Smooth muscle cell (in vitro differentiated cells): ENCODE measurements at regions not wholly inside any gene's neighbourhood (a gene's known extent, or its start where the extent isn't known, plus 50 kb on each side); places are given as distances from the start of the nearest gene placed in this dataset.

Experiments
- DNase-seq: peaks from one replicate; lab custom pipeline; 2025; ENCODE audit not compliant: unreplicated experiment; lab: John Stamatoyannopoulos, UW
- H2AFZ ChIP-seq: fragments of 200-600 bp; sonication (generic); 2 replicates; pipeline ENCODE4 v1.6.0; 2016; ENCODE audit warnings: antibody characterized with exemption, low read depth, mild to moderate bottlenecking
- H3F3A ChIP-seq: fragments of 200-600 bp; sonication (generic); 2 replicates; pipeline ENCODE4 v1.6.0; 2017; ENCODE audit warnings: antibody characterized with exemption, low read depth
- H3K27ac ChIP-seq: fragments of 200-600 bp; sonication (generic); 2 replicates; pipeline ENCODE4 v1.5.1; 2016; ENCODE audit warnings: low read depth, mild to moderate bottlenecking
- H3K27me3 ChIP-seq: fragments of 200-600 bp; sonication (generic); 2 replicates; pipeline ENCODE4 v1.6.1; 2016; ENCODE audit warnings: low read depth, mild to moderate bottlenecking
- H3K36me3 ChIP-seq: fragments of 200-600 bp; sonication (generic); 2 replicates; pipeline ENCODE4 v1.5.1; 2016; ENCODE audit warnings: low read depth
- H3K4me1 ChIP-seq: fragments of 200-600 bp; sonication (generic); 2 replicates; pipeline ENCODE4 v1.5.1; 2016; ENCODE audit warnings: low read depth
- H3K4me2 ChIP-seq: fragments of 200-600 bp; sonication (generic); 2 replicates; pipeline ENCODE4 v1.6.0; 2016; ENCODE audit warnings: mild to moderate bottlenecking
- H3K4me3 ChIP-seq: fragments of 200-600 bp; sonication (generic); 2 replicates; pipeline ENCODE4 v1.5.1; 2016; ENCODE audit warnings: mild to moderate bottlenecking
- H3K79me2 ChIP-seq: fragments of 200-600 bp; sonication (generic); 2 replicates; pipeline ENCODE4 v1.6.0; 2016; ENCODE audit warnings: low read depth, mild to moderate bottlenecking
- H3K9ac ChIP-seq: fragments of 200-600 bp; sonication (generic); 2 replicates; pipeline ENCODE4 v1.6.0; 2016; ENCODE audit warnings: low read depth
- H3K9me3 ChIP-seq: fragments of 200-600 bp; sonication (generic); replicated peaks from 2 replicates; pipeline ENCODE4 v1.5.1; 2016; ENCODE audit warnings: low read depth
- H4K20me1 ChIP-seq: fragments of 200-600 bp; sonication (generic); 2 replicates; pipeline ENCODE4 v1.6.0; 2016; ENCODE audit warnings: low read depth
- WGBS: methylation state at CpG from one replicate; pipeline ENCODE4 v1.1.7; 2016; ENCODE audit warnings: low lambda C conversion rate; 5-methylcytosine and 5-hydroxymethylcytosine counted together
- TF ChIP-seq, protein P1 (sequence below): fragments of 200-600 bp; sonication (generic); IDR thresholded peaks from 2 replicates; pipeline ENCODE4 v1.5.1; 2017; ENCODE audit warnings: borderline replicate concordance, mild to moderate bottlenecking, antibody characterized with exemption; ENCODE audit not compliant: insufficient read depth, poor library complexity, severe bottlenecking

DNA sequence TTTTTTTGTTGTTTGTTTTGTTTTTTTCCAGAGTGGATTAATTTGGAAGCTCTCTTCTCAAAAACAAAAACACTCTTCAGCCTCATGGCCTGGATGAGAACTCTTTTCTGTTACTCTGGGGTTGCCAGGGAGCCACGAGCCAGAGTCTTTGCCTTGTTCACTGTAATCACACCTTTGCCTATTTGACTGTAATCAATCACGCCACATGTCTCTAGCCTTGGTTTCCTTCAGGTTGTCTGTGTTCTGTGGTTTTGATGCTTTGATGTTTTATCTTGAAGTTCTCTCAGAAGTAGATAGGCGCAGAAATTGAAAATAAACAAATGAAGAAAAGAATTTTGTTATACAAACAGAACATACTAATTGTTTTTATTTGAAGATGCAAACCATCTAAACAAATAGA is 62.3 kb upstream of the IGF1R start:
- H3K4me1 ChIP-seq: peaks cover 2% of the 10 kb centered on the region
- no peak for DNase-seq
- no peaks in the 10 kb centered on the region for H3K36me3 ChIP-seq
- H3F3A ChIP-seq: no peaks in the 10 kb centered on the region
- H4K20me1 ChIP-seq: no peaks in the 10 kb centered on the region
- H3K27me3 ChIP-seq: no peaks in the 10 kb centered on the region
- H3K27ac ChIP-seq: no peak overlapping the region
- H3K4me3 ChIP-seq: no peak overlapping the region
- H2AFZ ChIP-seq: peak overlapping the region; percentile 11
- H3K9ac ChIP-seq: no peak overlapping the region
- no peaks in the 10 kb centered on the region for H3K9me3 ChIP-seq
- H3K79me2 ChIP-seq: no peaks in the 10 kb centered on the region
- no peak overlapping the region for H3K4me2 ChIP-seq
- WGBS: 54% methylated on average over 3 of the region's 3 CpGs
- TF ChIP-seq, protein P1, sequence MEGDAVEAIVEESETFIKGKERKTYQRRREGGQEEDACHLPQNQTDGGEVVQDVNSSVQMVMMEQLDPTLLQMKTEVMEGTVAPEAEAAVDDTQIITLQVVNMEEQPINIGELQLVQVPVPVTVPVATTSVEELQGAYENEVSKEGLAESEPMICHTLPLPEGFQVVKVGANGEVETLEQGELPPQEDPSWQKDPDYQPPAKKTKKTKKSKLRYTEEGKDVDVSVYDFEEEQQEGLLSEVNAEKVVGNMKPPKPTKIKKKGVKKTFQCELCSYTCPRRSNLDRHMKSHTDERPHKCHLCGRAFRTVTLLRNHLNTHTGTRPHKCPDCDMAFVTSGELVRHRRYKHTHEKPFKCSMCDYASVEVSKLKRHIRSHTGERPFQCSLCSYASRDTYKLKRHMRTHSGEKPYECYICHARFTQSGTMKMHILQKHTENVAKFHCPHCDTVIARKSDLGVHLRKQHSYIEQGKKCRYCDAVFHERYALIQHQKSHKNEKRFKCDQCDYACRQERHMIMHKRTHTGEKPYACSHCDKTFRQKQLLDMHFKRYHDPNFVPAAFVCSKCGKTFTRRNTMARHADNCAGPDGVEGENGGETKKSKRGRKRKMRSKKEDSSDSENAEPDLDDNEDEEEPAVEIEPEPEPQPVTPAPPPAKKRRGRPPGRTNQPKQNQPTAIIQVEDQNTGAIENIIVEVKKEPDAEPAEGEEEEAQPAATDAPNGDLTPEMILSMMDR: no peak

DNA sequence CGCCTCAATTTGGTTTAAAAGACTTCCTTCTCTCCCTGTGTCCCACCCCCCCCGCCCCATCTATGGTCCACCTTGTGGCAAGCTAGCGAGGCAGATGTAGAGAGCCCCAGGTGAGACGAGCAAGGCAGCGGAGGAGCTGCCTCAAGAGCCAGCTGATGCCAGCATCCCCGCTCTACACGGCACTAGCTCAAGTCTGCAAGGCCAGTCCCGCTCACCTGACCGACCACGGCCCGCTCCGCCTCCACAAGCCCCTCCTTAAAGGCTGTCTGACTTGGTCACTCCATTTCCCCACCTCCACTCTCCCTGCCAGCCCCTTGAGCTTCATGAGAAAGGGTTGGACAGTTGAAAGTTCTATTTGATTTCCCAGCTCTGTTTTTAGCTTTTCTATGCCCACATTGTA is 56.2 kb upstream of the IGF1R start:
- no peak overlapping the region for H3K4me2 ChIP-seq
- no peaks in the 10 kb centered on the region for H3K4me1 ChIP-seq
- TF ChIP-seq, protein P1: no peak
- H3K27me3 ChIP-seq: peaks cover 4% of the 10 kb centered on the region
- H3K27ac ChIP-seq: no peak overlapping the region
- no peaks in the 10 kb centered on the region for H3K9me3 ChIP-seq
- no peaks in the 10 kb centered on the region for H3K36me3 ChIP-seq
- H4K20me1 ChIP-seq: no peaks in the 10 kb centered on the region
- DNase-seq: no peak
- no peak overlapping the region for H2AFZ ChIP-seq
- WGBS: 86% methylated on average over 6 of the region's 12 CpGs
- no peaks in the 10 kb centered on the region for H3F3A ChIP-seq
- no peak overlapping the region for H3K9ac ChIP-seq
- H3K79me2 ChIP-seq: no peaks in the 10 kb centered on the region
- no peak overlapping the region for H3K4me3 ChIP-seq

- 84% methylated on average over 4 of the region's 4 CpGs for WGBS
- H3K9ac ChIP-seq: no peak overlapping the region
- DNase-seq: no peak
Observed at GRCh38 chr15:98596131-98596530, 52.2 kb upstream of the IGF1R start.

DNA sequence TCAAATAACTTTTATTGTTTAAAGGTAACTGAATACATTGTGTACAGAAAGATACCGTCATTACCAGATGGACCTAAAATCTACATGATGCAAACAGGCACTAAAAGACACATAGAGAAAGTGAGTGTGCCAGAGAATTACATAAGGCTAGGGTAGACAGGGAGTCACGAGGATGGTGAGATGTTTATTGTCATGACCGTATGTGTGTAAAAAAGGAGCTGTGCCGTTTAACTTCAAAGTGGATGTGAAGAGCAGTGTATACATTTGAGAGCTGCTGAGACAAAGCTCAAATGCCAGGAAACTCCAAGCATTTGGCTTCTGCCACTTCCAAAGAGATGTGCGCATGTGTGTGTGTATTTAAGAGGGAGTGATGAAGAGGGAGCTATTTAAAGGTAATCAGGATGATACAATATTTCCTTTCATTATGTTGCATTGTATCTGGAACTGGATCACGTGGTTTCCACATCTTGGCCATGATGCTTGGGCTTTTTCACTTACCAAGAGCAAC is 51.4 kb upstream of the IGF1R start:
- no peak overlapping the region for H3K27ac ChIP-seq
- WGBS: 71% methylated on average over 6 of the region's 6 CpGs

More at GRCh38 chr15:98596131-98596530, 52.2 kb upstream of the IGF1R start:
- no peaks in the 10 kb centered on the region for H3K4me1 ChIP-seq
- no peak overlapping the region for H3K27ac ChIP-seq
- no peaks in the 10 kb centered on the region for H4K20me1 ChIP-seq
- no peak overlapping the region for H3K4me3 ChIP-seq
- no peak overlapping the region for H3K4me2 ChIP-seq
- no peaks in the 10 kb centered on the region for H3K79me2 ChIP-seq
- no peaks in the 10 kb centered on the region for H3K9me3 ChIP-seq
- no peaks in the 10 kb centered on the region for H3K36me3 ChIP-seq
- no peak overlapping the region for H2AFZ ChIP-seq
- TF ChIP-seq, protein P1: no peak
- no peaks in the 10 kb centered on the region for H3F3A ChIP-seq
- peaks cover 4% of the 10 kb centered on the region for H3K27me3 ChIP-seq

More for the DNA sequence above, 51.4 kb upstream of the IGF1R start:
- no peaks in the 10 kb centered on the region for H3K27me3 ChIP-seq
- H3K4me2 ChIP-seq: no peak overlapping the region
- H3K4me3 ChIP-seq: no peak overlapping the region
- no peak overlapping the region for H2AFZ ChIP-seq
- H4K20me1 ChIP-seq: no peaks in the 10 kb centered on the region
- no peaks in the 10 kb centered on the region for H3K36me3 ChIP-seq
- no peaks in the 10 kb centered on the region for H3K4me1 ChIP-seq
- H3K9ac ChIP-seq: no peak overlapping the region
- no peaks in the 10 kb centered on the region for H3K79me2 ChIP-seq
- TF ChIP-seq, protein P1: no peak
- no peak for DNase-seq
- H3F3A ChIP-seq: no peaks in the 10 kb centered on the region
- H3K9me3 ChIP-seq: no peaks in the 10 kb centered on the region
